ENCODE measurements at regions not wholly inside any gene's neighbourhood (a gene's known extent, or its start where the extent isn't known, plus 50 kb on each side); places are given as distances from the start of the nearest gene placed in this dataset.

GRCh38 chr12:127340381-127340780 lies 926.6 kb upstream of the TMEM132C start:
- H3K4me3 ChIP-seq (ENCODE audit: low read length), result no peak overlapping the region
- no peak for TF ChIP-seq CTCF (conservative IDR thresholded peaks at IDR 0.05; ENCODE audit: low read length)
- DNase-seq (ENCODE audit: low read depth), result peak; percentile 3

- no peak for DNase-seq (ENCODE audit: low read depth)
- TF ChIP-seq CTCF (conservative IDR thresholded peaks at IDR 0.05; ENCODE audit: low read length), result no peak
- H3K4me3 ChIP-seq (ENCODE audit: low read length), result no peak overlapping the region
Measured at GRCh38 chr12:127342861-127343260, 924.1 kb upstream of the TMEM132C start.

GRCh38 chr12:127343940-127344339 lies 923.0 kb upstream of the TMEM132C start:
- no peak for DNase-seq (ENCODE audit: low read depth)
- H3K4me3 ChIP-seq (ENCODE audit: low read length), result no peak overlapping the region
- TF ChIP-seq CTCF (conservative IDR thresholded peaks at IDR 0.05; ENCODE audit: low read length), result no peak

GRCh38 chr12:127351481-127352010 lies 915.4 kb upstream of the TMEM132C start:
- TF ChIP-seq CTCF (conservative IDR thresholded peaks at IDR 0.05; ENCODE audit: low read length), result no peak
- no peak for DNase-seq (ENCODE audit: low read depth)
- no peak overlapping the region for H3K4me3 ChIP-seq (ENCODE audit: low read length)

GRCh38 chr12:127355061-127355841 lies 911.7 kb upstream of the TMEM132C start:
- peak; percentile 28 for DNase-seq (ENCODE audit: low read depth)

GRCh38 chr12:127358888-127359287 lies 908.1 kb upstream of the TMEM132C start:
- no peak overlapping the region for H3K4me3 ChIP-seq (ENCODE audit: low read length)
- no peak for DNase-seq (ENCODE audit: low read depth)
- TF ChIP-seq CTCF (conservative IDR thresholded peaks at IDR 0.05; ENCODE audit: low read length), result no peak

More at GRCh38 chr12:127355061-127355841, 911.7 kb upstream of the TMEM132C start:
- peak; percentile 70 for TF ChIP-seq CTCF (conservative IDR thresholded peaks at IDR 0.05; ENCODE audit: low read length)
- no peak overlapping the region for H3K4me3 ChIP-seq (ENCODE audit: low read length)

- H3K4me3 ChIP-seq (ENCODE audit: low read length), result no peak overlapping the region
- no peak for DNase-seq (ENCODE audit: low read depth)
- TF ChIP-seq CTCF (conservative IDR thresholded peaks at IDR 0.05; ENCODE audit: low read length), result no peak
Measured at GRCh38 chr12:127360580-127360979, 906.4 kb upstream of the TMEM132C start.

Measured in AG10803 (cell line).